ENCODE measurements at regions not wholly inside any gene's neighbourhood (a gene's known extent, or its start where the extent isn't known, plus 50 kb on each side); places are given as distances from the start of the nearest gene placed in this dataset.

DNA sequence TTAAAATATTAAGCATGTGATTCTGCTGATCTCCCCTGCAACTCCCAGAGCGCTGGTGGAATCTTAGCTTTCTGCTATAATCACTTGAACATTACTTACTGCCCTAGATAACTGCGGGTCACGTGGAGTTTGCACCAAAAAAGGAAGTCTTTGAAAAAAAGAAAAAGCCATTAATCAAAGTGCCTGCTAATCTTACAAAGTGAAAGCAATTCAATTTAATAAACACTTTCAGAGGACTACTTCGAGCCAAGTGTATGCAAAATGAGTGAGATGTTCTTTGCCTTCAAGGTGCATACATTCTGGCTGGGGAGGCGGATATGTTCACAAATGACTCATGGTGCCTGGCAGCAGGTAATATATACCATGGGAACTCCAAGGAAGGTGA is 109.9 kb upstream of the GAP43 start:
- TF ChIP-seq, protein P1, sequence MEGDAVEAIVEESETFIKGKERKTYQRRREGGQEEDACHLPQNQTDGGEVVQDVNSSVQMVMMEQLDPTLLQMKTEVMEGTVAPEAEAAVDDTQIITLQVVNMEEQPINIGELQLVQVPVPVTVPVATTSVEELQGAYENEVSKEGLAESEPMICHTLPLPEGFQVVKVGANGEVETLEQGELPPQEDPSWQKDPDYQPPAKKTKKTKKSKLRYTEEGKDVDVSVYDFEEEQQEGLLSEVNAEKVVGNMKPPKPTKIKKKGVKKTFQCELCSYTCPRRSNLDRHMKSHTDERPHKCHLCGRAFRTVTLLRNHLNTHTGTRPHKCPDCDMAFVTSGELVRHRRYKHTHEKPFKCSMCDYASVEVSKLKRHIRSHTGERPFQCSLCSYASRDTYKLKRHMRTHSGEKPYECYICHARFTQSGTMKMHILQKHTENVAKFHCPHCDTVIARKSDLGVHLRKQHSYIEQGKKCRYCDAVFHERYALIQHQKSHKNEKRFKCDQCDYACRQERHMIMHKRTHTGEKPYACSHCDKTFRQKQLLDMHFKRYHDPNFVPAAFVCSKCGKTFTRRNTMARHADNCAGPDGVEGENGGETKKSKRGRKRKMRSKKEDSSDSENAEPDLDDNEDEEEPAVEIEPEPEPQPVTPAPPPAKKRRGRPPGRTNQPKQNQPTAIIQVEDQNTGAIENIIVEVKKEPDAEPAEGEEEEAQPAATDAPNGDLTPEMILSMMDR (IDR thresholded peaks at IDR 0.05) = no peak
- TF ChIP-seq POLR2A (IDR thresholded peaks at IDR 0.05) = no peak
- no peak for TF ChIP-seq EP300 (IDR thresholded peaks at IDR 0.05; ENCODE audit: low read depth)
- no peak for TF ChIP-seq POLR2AphosphoS5 (IDR thresholded peaks at IDR 0.05)
